T-cell (primary cell): ENCODE measurements at regions not wholly inside any gene's neighbourhood (a gene's known extent, or its start where the extent isn't known, plus 50 kb on each side); places are given as distances from the start of the nearest gene placed in this dataset.
"Not testable (repeated sequence)": the region's sequence is repeated elsewhere in the genome, so short reads cannot be mapped to it uniquely, and the experiment has no call there.

ENCODE experiments used
- ATAC-seq, 4 experiments: fragments of 200-7000 bp in 3 of 4; fragments of 150-1000 bp in 1 of 4; cut with Tn5 transposase; replicated peaks in 1 of 4; 1 replicate in 3 of 4; 2 replicates in 1 of 4; pipeline ENCODE4 v1.10.0; 2021; ENCODE audit warnings: moderate library complexity in 3 of 4, mild to moderate bottlenecking in 2 of 4, moderate number of reproducible peaks in 1 of 4
- CTCF ChIA-PET, 2 donors: fragments of 300-600 bp; sonication (Branson Sonifier 250); formaldehyde crosslinking; loops; one replicate each; lab custom pipeline; 2022; ENCODE audit warnings: antibody characterized with exemption in 2 of 2; lab: Charles Lee
- POLR2A ChIA-PET, 2 donors: fragments of 300-600 bp; sonication (Branson Sonifier 250); formaldehyde crosslinking; loops; one replicate each; lab custom pipeline; 2022; ENCODE audit warnings: antibody characterized with exemption in 2 of 2; lab: Charles Lee
- DNase-seq, 35 experiments: peaks; one replicate each; pipeline versions ENCODE4 v3.0.0 to v3.0.0-alpha.2; 2013 to 2023
- H3K27ac ChIP-seq: one replicate; pipeline ENCODE4 v1.5.1; 2013; ENCODE audit warnings: low read length
- H3K27me3 ChIP-seq, 2 experiments: replicated peaks in 1 of 2; 1 replicate in 1 of 2; 2 replicates in 1 of 2; pipeline versions ENCODE4 v1.6.1 to v1.7.0; 2013; ENCODE audit warnings: low read length in 1 of 2, mixed read lengths in 1 of 2; ENCODE audit not compliant: control insufficient read depth in 2 of 2, insufficient read depth in 2 of 2; ENCODE audit errors: extremely low read depth in 1 of 2
- H3K36me3 ChIP-seq, 2 donors: 1 replicate in 1 of 2; 2 replicates in 1 of 2; pipeline versions ENCODE4 v1.6.1 to v1.7.0; 2013; ENCODE audit warnings: low read length in 1 of 2; ENCODE audit not compliant: control insufficient read depth in 2 of 2, insufficient read depth in 1 of 2; ENCODE audit errors: extremely low read depth in 1 of 2
- H3K4me1 ChIP-seq, 2 experiments: 1 replicate in 1 of 2; 2 replicates in 1 of 2; pipeline versions ENCODE4 v1.6.1 to v1.7.0; 2013; ENCODE audit warnings: low read length in 2 of 2, mixed read lengths in 1 of 2; ENCODE audit not compliant: insufficient read depth in 2 of 2, control insufficient read depth in 1 of 2; ENCODE audit errors: extremely low read depth in 1 of 2
- H3K4me3 ChIP-seq, 2 donors: 1 replicate in 1 of 2; 2 replicates in 1 of 2; pipeline versions ENCODE4 v1.5.1 to v1.7.0; 2013; ENCODE audit warnings: mild to moderate bottlenecking in 2 of 2, low read length in 1 of 2, moderate library complexity in 1 of 2; ENCODE audit not compliant: control insufficient read depth in 1 of 2; ENCODE audit errors: extremely low read depth in 1 of 2
- H3K9me3 ChIP-seq: 2 replicates; pipeline ENCODE4 v1.7.0; 2013
- H3K27ac Mint-ChIP-seq, 2 donors: one replicate each; pipeline ENCODE4 v1.8.0; 2020 to 2021; ENCODE audit warnings: mild to moderate bottlenecking in 2 of 2, mixed read lengths in 2 of 2
- H3K27me3 Mint-ChIP-seq, 2 donors: one replicate each; pipeline ENCODE4 v1.8.0; 2021 to 2022; ENCODE audit warnings: mixed read lengths in 2 of 2
- H3K36me3 Mint-ChIP-seq: one replicate; pipeline ENCODE4 v1.8.0; 2021; ENCODE audit warnings: mixed read lengths
- H3K4me1 Mint-ChIP-seq, 3 donors: one replicate each; pipeline ENCODE4 v1.8.0; 2020 to 2022; ENCODE audit warnings: mixed read lengths in 3 of 3, mild to moderate bottlenecking in 1 of 3
- H3K4me3 Mint-ChIP-seq, 3 donors: one replicate each; pipeline ENCODE4 v1.8.0; 2020 to 2022; ENCODE audit warnings: mild to moderate bottlenecking in 3 of 3, mixed read lengths in 3 of 3, moderate library complexity in 3 of 3
- H3K9me3 Mint-ChIP-seq, 3 donors: one replicate each; pipeline ENCODE4 v1.8.0; 2020 to 2022; ENCODE audit warnings: mixed read lengths in 3 of 3
- WGBS: methylation state at CpG from one replicate; pipeline ENCODE4 v1.1.5; 2013; ENCODE audit warnings: missing lambda C conversion rate; ENCODE audit not compliant: insufficient coverage; 5-methylcytosine and 5-hydroxymethylcytosine counted together

GRCh38 chr10:23643111-23643780 is 204.4 kb downstream of the OTUD1 start:
- WGBS: 100% methylated on average over 1 of the region's 4 CpGs
- ChIA-PET CTCF (no interaction called here), POLR2A (no interaction called here)
- no peaks in the 10 kb centered on the region for H3K9me3 Mint-ChIP-seq
- no peaks in the 10 kb centered on the region for H3K27me3 ChIP-seq
- H3K27me3 Mint-ChIP-seq: peaks cover 7 to 14% of the 10 kb centered on the region in 2 donors
- ATAC-seq: no peak
- no peak overlapping the region for H3K27ac Mint-ChIP-seq
- no peak overlapping the region for H3K27ac ChIP-seq
- no peak overlapping the region for H3K4me3 ChIP-seq
- no peaks in the 10 kb centered on the region for H3K4me1 Mint-ChIP-seq
- H3K4me1 ChIP-seq: no peaks in the 10 kb centered on the region
- H3K36me3 Mint-ChIP-seq: no peaks in the 10 kb centered on the region
- no peak for DNase-seq
- no peak overlapping the region for H3K4me3 Mint-ChIP-seq
- no peaks in the 10 kb centered on the region for H3K9me3 ChIP-seq
- no peaks in the 10 kb centered on the region for H3K36me3 ChIP-seq

GRCh38 chr10:23648618-23649017 is 209.7 kb downstream of the OTUD1 start:
- WGBS: no CpG with 5 or more reads among the region's 2 CpGs
- CTCF ChIA-PET: no interaction called here

GRCh38 chr10:23656735-23657134 is 217.9 kb downstream of the OTUD1 start:
- H3K4me1 Mint-ChIP-seq: no peaks in the 10 kb centered on the region
- ATAC-seq: no peak
- Histone ChIP-seq H3K4me1 (no peaks in the 10 kb centered on the region), H3K27me3 (peaks cover 0 to 10% of the 10 kb centered on the region in 2 experiments), H3K36me3 (no peaks in the 10 kb centered on the region), H3K4me3 (no peak overlapping the region), H3K27ac (no peak overlapping the region), H3K9me3 (no peaks in the 10 kb centered on the region)
- POLR2A ChIA-PET: no interaction called here
- CTCF ChIA-PET: interaction anchor here in 1 of 2 donors (0.6 to 2.1 kb wide), 5 partner anchors 138 to 342 kb away, joined by 3 to 10 read pairs (median 4); no protein-coding TSS in a partner anchor
- H3K4me3 Mint-ChIP-seq: no peak overlapping the region
- H3K27me3 Mint-ChIP-seq: peaks cover 0 to 4% of the 10 kb centered on the region in 2 donors
- DNase-seq: peak in 1 of 35 experiments; percentile 33
- H3K36me3 Mint-ChIP-seq: no peaks in the 10 kb centered on the region
- H3K9me3 Mint-ChIP-seq: no peaks in the 10 kb centered on the region
- no peak overlapping the region for H3K27ac Mint-ChIP-seq

More at GRCh38 chr10:23648618-23649017, 209.7 kb downstream of the OTUD1 start:
- Histone ChIP-seq H3K27ac (no peak overlapping the region), H3K36me3 (no peaks in the 10 kb centered on the region), H3K4me1 (no peaks in the 10 kb centered on the region), H3K4me3 (no peak overlapping the region), H3K9me3 (no peaks in the 10 kb centered on the region), H3K27me3 (no peaks in the 10 kb centered on the region)
- Mint-ChIP-seq H3K27ac (no peak overlapping the region), H3K4me1 (no peaks in the 10 kb centered on the region), H3K4me3 (no peak overlapping the region), H3K27me3 (peaks cover 7 to 13% of the 10 kb centered on the region in 2 donors), H3K9me3 (no peaks in the 10 kb centered on the region), H3K36me3 (no peaks in the 10 kb centered on the region)
- POLR2A ChIA-PET: no interaction called here
- DNase-seq: no peak
- no peak for ATAC-seq

- CTCF ChIA-PET: interaction anchor here in 1 of 2 donors (0.7 to 2.1 kb wide), 6 partner anchors 13 to 344 kb away, joined by 3 to 10 read pairs (median 4); no protein-coding TSS in a partner anchor
- Mint-ChIP-seq H3K27ac (no peak overlapping the region), H3K27me3 (peaks cover 0 to 4% of the 10 kb centered on the region in 2 donors), H3K4me3 (no peak overlapping the region), H3K36me3 (no peaks in the 10 kb centered on the region), H3K9me3 (no peaks in the 10 kb centered on the region), H3K4me1 (no peaks in the 10 kb centered on the region)
- Histone ChIP-seq H3K9me3 (no peaks in the 10 kb centered on the region), H3K36me3 (no peaks in the 10 kb centered on the region), H3K4me1 (no peaks in the 10 kb centered on the region), H3K27me3 (peaks cover 0 to 10% of the 10 kb centered on the region in 2 experiments), H3K4me3 (no peak overlapping the region), H3K27ac (no peak overlapping the region)
- POLR2A ChIA-PET: no interaction called here
- no peak for ATAC-seq
- DNase-seq: no peak
These were observed 218.8 kb downstream of the OTUD1 start for GRCh38 chr10:23657677-23658076.

GRCh38 chr10:23671866-23672265 is 233.0 kb downstream of the OTUD1 start:
- WGBS: 65% methylated on average over 3 of the region's 7 CpGs
- H3K27me3 Mint-ChIP-seq: peaks cover 9 to 18% of the 10 kb centered on the region in 2 donors
- ATAC-seq, H3K36me3 ChIP-seq, H3K4me1 Mint-ChIP-seq, H3K27me3 ChIP-seq, CTCF ChIA-PET, H3K9me3 ChIP-seq, H3K4me3 Mint-ChIP-seq, H3K27ac ChIP-seq, H3K4me3 ChIP-seq, H3K27ac Mint-ChIP-seq, H3K36me3 Mint-ChIP-seq, POLR2A ChIA-PET, H3K4me1 ChIP-seq, DNase-seq, H3K9me3 Mint-ChIP-seq: not testable (repeated sequence)

GRCh38 chr10:23675585-23675984 is 236.7 kb downstream of the OTUD1 start:
- no peak overlapping the region for H3K4me3 ChIP-seq
- H3K4me1 ChIP-seq: no peaks in the 10 kb centered on the region
- Mint-ChIP-seq H3K4me1 (no peaks in the 10 kb centered on the region), H3K36me3 (no peaks in the 10 kb centered on the region), H3K27me3 (peaks cover 17 to 33% of the 10 kb centered on the region in 2 donors), H3K9me3 (peaks cover 0 to 3% (median 2%) of the 10 kb centered on the region in 3 donors), H3K4me3 (no peak overlapping the region), H3K27ac (no peak overlapping the region)
- no CpG with 5 or more reads among the region's 2 CpGs for WGBS
- ChIA-PET POLR2A (no interaction called here), CTCF (no interaction called here)
- no peak overlapping the region for H3K27ac ChIP-seq
- no peak for ATAC-seq
- H3K27me3 ChIP-seq: peaks cover 0 to 4% of the 10 kb centered on the region in 2 experiments
- H3K9me3 ChIP-seq: no peaks in the 10 kb centered on the region
- H3K36me3 ChIP-seq: no peaks in the 10 kb centered on the region
- no peak for DNase-seq
